NCI-H1694 treated with DMSO at 0.1 percent for 48 hours (cell line): ENCODE measurements at regions not wholly inside any gene's neighbourhood (a gene's known extent, or its start where the extent isn't known, plus 50 kb on each side); places are given as distances from the start of the nearest gene placed in this dataset.

ENCODE experiments used
- DNase-seq: peaks from one replicate; lab custom pipeline; 2025; lab: John Stamatoyannopoulos, UW

DNA sequence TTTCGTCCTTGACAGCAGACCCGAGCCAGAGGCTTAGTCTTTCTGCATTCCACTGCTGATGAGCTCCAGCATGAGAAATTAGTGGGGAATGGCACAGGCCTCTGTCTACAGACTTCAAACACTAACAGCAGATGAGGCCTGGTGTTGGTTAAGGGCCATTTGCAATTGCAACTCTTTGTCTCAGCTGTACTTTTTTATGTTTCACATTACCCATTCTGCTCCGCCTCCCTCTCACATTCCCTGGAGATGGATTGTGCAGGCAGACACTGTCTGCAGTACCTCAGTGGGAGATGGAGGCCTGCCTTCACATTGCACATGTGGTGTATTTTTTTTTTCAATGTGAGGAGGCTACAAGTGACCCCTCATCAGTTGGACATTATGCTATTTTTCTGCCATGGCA lies 370.2 kb downstream of the DUSP10 start:
- no peak for DNase-seq

DNA sequence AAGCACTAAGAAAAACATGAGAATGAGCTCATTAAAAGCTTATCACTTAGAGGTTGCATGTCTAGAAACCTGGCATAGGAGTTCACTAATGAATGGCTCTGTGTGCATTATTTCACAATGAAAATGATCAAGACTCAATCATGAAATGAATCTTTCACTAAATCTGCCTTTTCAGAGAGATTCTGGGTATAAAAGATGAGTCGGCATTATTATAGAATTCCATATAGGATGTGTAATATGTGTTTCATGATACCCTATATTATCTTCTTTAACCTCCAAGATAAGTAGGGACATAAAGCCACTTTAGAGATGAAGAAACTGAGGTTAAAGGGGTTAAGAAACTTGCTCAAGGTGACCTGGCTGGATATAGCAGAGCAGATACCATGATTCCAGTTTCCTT lies 368.1 kb downstream of the DUSP10 start:
- DNase-seq = no peak

DNA sequence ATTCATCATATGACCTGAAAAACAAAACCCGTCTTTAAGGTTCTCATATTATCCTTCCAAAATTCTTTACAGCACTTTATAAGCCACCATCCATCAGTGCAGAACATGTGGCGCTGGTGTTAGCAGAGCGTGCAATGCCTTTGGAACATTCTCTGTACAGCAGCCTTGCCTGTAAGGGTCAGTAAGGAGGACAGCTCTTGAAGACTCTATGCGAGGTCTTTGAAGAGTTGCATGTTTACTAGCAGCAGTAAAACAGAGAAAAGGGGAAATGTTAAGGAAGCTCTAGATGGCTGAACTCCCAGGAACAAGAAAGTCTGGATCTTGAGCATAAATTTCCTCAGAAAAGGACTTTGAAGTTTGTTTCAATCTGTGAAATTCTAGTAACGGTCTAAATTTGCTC lies 365.6 kb downstream of the DUSP10 start:
- DNase-seq = no peak

DNA sequence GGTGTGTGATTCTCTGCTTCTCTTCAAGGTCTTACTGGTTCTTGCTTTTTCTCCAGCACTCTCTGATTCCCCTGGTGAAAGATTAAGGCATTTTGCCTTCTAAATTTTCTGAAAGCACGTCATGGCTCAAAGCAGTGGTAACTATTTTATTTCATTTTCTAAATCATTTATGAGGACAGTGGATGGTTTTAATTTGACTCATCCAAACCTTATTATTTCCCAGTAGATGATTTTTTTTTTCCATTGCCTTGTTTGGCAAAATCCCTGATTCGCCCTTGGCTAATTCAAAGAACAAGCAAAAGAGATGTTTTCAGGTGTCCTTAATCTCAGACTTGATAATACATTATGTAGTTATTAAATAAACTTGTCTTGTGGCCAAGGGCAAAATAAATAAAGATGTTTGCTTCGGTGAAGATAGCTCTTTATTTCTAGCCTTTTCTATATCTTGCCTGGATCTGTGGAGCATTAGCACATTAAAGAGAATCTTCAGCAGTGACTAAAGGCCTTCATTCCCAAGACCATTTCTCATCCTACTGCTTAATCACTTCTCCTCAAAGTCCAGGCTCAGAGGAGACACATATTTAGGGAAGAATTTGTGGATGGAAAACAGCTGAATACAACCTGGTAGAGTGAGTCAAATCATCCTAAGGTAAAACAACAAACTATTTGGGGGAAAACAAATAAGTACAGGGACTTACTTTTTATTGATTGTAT lies 359.8 kb downstream of the DUSP10 start:
- DNase-seq = no peak

DNA sequence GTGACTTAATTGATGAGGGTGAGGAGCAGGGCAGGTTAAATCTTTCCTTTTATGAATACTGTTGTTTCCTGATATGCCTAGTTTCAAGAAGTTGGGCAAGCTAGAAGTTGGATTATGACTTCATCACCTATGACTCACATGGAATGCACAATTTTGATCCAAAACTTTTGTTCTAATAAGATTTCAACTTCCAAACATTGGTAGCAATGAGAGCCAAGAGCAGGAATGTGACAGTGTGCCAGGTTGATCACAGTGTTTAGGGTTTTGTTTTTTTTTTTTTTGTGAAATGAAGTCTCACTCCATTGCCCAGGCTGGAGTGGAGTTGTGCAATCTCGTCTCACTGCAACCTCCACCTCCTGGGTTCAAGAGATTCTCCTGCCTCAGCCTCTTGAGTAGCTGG lies 349.4 kb downstream of the DUSP10 start:
- no peak for DNase-seq

DNA sequence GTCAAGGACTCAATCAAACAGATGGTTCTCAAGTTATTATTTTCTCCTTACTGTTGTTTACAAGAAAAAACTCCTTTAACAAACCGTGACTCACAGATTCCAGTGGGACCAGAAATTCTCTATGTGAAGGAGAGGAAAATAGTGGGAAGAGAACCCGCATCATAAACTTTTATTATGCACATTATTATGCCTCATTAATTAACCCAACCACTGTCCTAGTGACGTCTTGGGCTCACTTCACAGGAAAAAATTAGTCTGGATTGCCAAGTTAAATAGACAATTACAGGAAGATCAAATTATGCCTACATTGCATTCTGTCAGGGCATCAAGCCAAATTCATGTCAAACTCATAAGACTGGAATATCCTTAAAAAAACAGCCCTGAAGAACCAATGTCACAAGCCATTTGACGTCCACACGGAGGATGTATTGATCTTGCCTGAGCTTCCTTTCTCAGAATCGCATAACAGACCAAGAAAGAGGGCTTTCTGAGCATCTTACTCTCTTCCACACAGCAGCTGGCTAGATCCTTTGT lies 347.8 kb downstream of the DUSP10 start:
- DNase-seq = peak; percentile 64

GRCh38 chr1:221396526-221396925 lies 345.4 kb downstream of the DUSP10 start:
- no peak for DNase-seq

DNA sequence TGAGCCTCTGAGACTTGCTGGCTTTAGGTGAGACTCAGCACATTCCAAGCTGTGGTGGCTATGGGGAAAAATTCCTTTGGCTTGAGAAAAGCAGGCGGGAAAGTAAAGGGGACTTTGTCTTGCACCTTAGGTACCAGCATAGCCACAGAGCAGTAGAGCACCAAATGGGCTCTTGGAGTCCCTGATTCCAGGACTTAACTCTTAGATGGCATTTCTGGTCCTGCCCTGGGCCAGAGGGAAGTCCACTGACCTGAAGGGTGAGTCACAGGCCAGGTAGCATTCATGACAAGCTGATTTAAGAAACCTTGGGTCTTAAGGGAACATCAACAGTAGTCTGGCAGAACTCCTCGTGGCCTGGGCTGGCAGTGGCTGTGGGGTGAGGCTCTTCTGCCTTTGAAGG lies 344.7 kb downstream of the DUSP10 start:
- DNase-seq = no peak

DNA sequence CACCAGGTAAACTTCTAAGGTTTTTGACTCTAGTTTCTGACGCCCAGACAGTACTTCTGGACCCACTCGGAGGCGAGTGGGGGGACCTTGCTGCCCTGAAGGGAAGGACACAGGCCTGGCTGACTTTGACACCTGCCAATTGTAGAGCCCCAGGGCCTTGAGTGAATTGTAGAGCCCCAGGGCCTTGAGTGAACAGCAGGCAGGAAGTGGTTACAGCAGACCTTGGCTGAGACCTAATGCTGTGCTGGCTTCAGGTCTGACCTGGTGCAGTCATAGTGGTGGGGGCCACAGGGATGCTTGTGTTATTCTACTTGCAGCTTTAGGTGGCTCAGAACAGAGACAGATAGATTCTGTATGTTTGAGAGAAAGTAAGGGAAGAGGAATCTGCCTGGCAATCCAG lies 344.3 kb downstream of the DUSP10 start:
- no peak for DNase-seq

- DNase-seq = no peak
Observed at GRCh38 chr1:221405146-221405545, 336.7 kb downstream of the DUSP10 start.

DNA sequence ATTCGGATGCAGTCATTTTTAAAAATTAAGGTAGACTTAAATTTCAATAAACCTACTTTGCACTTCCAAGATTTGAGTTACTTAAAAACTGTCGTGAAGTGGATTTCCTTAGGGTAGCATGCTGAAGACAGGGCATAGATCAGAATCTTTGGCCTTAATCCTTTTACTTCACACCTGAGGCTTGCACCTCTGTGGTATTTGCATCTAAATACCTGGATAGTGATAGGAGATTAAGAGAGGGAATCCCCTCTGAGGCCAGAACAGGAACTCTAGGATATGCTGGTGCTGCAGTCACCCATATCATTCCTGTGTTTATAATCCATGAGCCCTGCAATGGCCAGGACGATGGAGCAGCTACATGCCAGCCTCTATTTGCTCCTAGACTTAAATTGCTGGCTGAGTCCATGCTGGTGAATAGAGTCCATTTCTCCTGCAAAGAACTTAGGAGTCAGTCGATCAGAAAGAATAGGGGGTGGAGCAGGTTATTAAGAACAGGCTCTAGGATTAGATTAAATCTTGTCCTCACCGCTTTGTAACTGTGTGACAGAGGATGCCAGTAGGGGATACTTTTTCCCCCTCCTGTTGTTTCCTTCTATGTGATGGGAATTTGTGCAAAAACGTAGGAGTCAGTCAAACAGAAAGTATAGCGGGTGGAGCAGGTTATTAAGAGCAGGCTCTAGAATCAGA lies 333.6 kb downstream of the DUSP10 start:
- no peak for DNase-seq

DNA sequence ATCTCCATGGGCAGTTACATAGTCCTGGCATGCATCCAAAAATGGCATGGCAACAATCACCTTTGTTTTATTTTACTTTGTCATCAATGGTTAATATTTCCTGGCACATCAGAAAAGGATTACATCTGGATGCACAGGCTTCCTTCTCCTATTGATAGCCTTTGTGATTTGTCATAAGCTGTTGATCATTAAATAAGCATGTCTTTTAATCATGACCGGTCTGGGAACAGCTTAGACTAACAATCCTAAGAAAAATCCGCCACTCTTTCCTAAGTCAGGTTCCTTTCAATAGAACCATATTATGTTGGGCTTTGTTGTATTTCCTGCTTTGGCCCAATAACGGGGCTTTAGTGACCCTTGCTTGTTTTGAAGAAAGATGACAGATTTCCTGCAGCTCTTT lies 330.6 kb downstream of the DUSP10 start:
- DNase-seq = no peak

DNA sequence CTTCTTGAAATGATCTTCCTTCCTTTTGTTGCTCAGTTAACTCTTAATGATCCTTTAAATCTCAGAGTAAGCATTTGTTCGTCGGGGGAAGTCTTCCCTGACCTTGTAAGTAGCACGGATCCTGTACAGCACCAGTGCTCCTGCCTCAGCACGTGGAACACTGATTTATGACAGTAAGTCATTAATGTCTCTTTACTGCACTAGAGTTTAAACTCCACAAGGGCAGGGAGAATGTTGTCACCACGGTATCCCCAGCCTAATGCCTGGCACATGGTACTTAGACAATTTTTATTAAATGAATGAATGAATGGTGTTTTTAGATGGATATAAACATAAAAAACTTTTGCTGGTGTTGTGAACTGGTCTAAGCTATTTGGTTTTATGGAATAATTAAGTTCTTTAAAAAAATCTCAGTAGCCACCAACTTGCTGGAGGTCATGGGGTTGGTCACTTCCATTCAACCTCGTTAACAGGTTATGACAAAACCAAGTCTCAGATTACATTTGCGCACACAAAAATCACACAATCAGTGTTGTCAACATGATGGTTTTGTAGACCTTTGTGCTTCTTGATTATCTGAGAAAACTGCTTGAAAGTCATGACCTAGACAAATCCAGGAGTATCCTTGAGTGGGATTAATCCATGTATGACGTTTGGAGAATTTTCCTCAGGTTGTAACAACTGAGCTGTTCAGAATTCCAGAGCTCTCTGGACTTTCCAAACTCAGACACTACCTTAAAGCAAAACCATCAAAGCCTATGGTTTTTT lies 326.9 kb downstream of the DUSP10 start:
- DNase-seq = no peak

DNA sequence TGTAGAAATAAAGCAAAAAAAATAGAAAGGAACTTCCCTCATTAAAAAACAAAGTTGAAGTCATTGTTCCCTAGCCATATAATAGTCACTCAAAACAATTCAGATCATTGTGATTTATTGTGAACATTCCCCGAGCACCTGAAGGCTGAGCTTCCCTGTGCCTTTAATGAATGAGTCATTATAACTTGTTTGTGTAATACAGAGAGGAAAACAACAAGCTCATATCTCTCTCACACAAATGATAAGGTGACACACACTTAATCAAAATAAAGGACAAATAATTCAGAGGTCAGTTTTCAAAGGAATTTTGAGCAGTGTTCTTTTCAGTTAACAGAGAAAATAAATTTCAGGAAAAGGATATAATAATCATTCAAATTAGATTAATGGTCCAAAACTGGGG lies 326.2 kb downstream of the DUSP10 start:
- no peak for DNase-seq

DNA sequence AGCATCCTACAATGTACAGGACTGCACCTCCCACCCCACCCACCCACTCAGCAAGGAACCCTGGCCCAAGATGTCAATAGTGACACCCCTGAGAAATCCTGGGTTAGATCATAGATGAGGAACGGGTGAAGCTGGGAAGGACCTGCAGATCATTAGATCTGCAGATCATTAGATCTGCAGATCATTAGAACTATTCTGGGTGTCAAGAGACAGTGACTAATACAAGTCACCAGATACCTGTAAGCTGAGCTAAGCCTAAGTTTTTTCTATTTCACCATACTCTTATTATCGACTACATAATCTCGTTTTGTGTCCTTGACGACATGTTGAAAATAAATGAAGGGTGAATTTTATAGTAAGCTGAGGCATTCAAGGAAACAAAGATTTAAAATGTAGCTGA lies 325.7 kb downstream of the DUSP10 start:
- DNase-seq = no peak

DNA sequence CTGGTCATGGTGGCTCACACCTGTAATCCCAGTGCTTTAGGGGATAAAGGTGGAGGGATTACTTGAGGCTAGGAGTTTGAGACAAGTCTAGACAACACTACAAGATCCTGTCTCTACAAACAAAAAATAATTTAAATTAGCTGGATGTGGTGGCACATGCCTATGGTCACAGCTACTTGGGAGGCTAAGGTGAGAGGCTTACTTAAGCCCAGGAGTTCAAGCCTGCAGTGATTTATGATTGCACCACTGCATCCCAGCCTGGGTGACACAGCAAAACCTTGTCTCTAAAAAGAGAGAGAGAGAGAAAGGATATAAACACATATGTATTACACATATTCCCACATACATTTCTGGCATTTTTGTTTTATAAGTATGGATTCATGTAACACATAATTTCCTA lies 325.2 kb downstream of the DUSP10 start:
- no peak for DNase-seq

DNA sequence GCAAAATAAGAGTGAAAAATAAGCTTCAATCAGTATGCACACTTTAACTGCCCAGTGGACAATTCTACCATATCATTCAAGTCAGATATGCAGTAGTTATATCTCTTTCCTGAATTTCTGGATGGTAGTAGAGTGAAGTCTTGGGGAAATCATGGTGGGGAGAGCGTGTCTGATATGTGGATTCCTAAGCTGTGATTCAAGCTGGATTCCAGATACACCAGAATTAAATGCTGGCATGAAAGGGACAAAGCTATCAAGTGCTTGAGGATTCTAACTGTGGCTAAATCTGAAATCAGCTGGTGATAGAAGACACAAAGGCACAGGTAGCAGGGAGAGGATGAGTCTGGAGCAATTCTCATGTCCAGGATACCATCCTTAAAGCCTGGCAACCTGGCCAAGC lies 323.5 kb downstream of the DUSP10 start:
- no peak for DNase-seq

DNA sequence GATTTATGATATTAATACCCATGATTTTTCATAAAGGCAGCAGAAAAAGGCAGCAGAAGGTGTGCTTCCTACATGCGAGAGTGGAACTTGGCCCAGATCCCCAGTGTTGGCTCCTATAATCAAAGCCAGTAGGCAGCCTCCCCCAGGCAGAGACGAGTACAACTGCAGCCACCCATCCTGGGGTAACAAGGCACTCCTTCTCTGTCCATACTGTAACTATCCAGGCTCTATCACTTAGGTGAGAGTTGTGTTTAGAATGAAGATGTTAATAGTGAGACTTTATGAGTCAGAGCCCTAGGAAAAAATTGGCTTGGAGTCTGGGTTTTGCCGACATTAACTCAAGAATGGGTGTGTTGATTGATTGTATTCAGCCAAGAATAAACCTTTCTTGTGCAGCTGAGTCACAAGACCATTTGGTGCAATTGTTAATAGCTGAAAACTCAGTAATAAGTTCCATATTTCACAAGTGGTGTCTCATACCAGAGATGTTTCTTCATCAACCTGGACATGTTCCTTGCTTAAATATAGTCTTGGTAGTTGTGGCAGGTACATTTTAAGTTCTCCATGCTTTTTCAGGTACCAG lies 322.3 kb downstream of the DUSP10 start:
- DNase-seq = peak; percentile 59

GRCh38 chr1:221429264-221429663 lies 312.6 kb downstream of the DUSP10 start:
- DNase-seq = no peak

GRCh38 chr1:221430152-221430960 lies 311.5 kb downstream of the DUSP10 start:
- no peak for DNase-seq

DNA sequence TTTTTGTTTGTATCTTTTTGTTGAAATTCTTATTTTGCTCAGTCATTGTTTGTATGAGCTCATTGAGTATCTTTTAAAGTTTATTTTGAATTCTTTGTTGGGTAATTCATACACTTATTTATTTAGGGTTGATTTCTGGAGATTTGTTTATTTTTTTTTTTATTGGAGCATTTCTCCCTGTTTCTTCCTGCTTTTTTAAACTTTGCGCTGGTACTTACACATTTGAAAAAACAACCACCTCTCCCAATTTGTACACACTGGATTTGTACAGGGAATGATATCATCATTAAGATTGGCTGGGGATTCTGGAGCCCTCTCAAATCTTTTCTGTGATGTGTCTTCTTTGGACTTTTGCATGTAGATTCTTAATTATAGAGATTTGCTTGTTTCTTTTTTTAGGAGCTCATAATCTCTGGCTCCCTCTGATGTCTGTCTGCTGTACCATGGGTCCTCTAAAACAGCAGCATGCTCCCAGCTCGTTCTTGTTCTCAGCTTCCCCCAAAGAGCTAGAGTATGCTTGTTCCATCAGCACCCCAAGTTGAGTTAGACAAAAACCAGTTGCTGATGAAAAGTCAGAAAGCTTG lies 310.7 kb downstream of the DUSP10 start:
- no peak for DNase-seq
